Hematopoietic multipotent progenitor cell treated with erythropoietin and hydrocortisone succinate and interleukin-3 and kit ligand, for 15 days (in vitro differentiated cells): ENCODE measurements at regions not wholly inside any gene's neighbourhood (a gene's known extent, or its start where the extent isn't known, plus 50 kb on each side); places are given as distances from the start of the nearest gene placed in this dataset.
A peak's percentile ranks its signal among the peaks of the same experiment; 100 is the strongest.
"Not testable (repeated sequence)": the region's sequence is repeated elsewhere in the genome, so short reads cannot be mapped to it uniquely, and the experiment has no call there.

Source experiments
- DNase-seq: peaks from one replicate; pipeline ENCODE4 v3.0.0-alpha.2; 2015; ENCODE audit warnings: low spot score

GRCh38 chr14:55807053-55807880, 227.3 kb downstream of the KTN1 start:
- DNase-seq: peak; percentile 36

GRCh38 chr14:55807881-55808379, 227.9 kb downstream of the KTN1 start:
- no peak for DNase-seq

- no peak for DNase-seq
Observed at GRCh38 chr14:55813630-55814029, 233.6 kb downstream of the KTN1 start.

- DNase-seq: no peak
Observed at GRCh38 chr14:55814064-55814463, 234.1 kb downstream of the KTN1 start.

- no peak for DNase-seq
Observed at GRCh38 chr14:55814873-55815272, 234.9 kb downstream of the KTN1 start.

- DNase-seq: no peak
Observed at GRCh38 chr14:55816225-55816624, 236.2 kb downstream of the KTN1 start.

- no peak for DNase-seq
Observed at GRCh38 chr14:55819610-55820304, 239.8 kb downstream of the KTN1 start.

GRCh38 chr14:55822906-55823305, 242.9 kb downstream of the KTN1 start:
- no peak for DNase-seq

GRCh38 chr14:55832122-55832911, 252.3 kb downstream of the KTN1 start:
- DNase-seq: no peak

- DNase-seq: no peak
Observed at GRCh38 chr14:55832974-55833373, 253.0 kb downstream of the KTN1 start.

- no peak for DNase-seq
Observed at GRCh38 chr14:55834390-55834789, 254.4 kb downstream of the KTN1 start.

- no peak for DNase-seq
Observed at GRCh38 chr14:55835985-55836384, 256.0 kb downstream of the KTN1 start.

- no peak for DNase-seq
Observed at GRCh38 chr14:55837467-55837866, 257.5 kb downstream of the KTN1 start.

GRCh38 chr14:55838529-55839052, 258.6 kb downstream of the KTN1 start:
- no peak for DNase-seq

GRCh38 chr14:55839301-55839947, 259.4 kb downstream of the KTN1 start:
- DNase-seq: not testable (repeated sequence)

GRCh38 chr14:55840821-55841220, 260.8 kb downstream of the KTN1 start:
- DNase-seq: no peak

- DNase-seq: no peak
Observed at GRCh38 chr14:55841625-55842024, 261.6 kb downstream of the KTN1 start.

- no peak for DNase-seq
Observed at GRCh38 chr14:55843718-55844403, 263.9 kb downstream of the KTN1 start.

- DNase-seq: no peak
Observed at GRCh38 chr14:55845963-55846825, 266.2 kb downstream of the KTN1 start.

GRCh38 chr14:55846826-55847446, 266.9 kb downstream of the KTN1 start:
- no peak for DNase-seq
